HUDEP-2 (cell line): ENCODE measurements at regions not wholly inside any gene's neighbourhood (a gene's known extent, or its start where the extent isn't known, plus 50 kb on each side); places are given as distances from the start of the nearest gene placed in this dataset.
"Not testable (repeated sequence)": the region's sequence is repeated elsewhere in the genome, so short reads cannot be mapped to it uniquely, and the experiment has no call there.

ENCODE experiments used
- DNase-seq, 76 experiments: peaks; one replicate each; lab custom pipeline; 2025; ENCODE audit not compliant: unreplicated experiment in 76 of 76; lab: John Stamatoyannopoulos, UW

GRCh38 chr2:220562375-220563140, 935.1 kb downstream of the SLC4A3 start:
- DNase-seq = no peak

GRCh38 chr2:220568296-220568695, 940.9 kb downstream of the SLC4A3 start:
- no peak for DNase-seq

- DNase-seq = no peak
Observed at GRCh38 chr2:220569112-220569897, 941.9 kb downstream of the SLC4A3 start.

- no peak for DNase-seq
Observed at GRCh38 chr2:220572385-220572784, 945.0 kb downstream of the SLC4A3 start.

GRCh38 chr2:220574038-220574437, 946.6 kb downstream of the SLC4A3 start:
- no peak for DNase-seq

- no peak for DNase-seq
Observed at GRCh38 chr2:220575963-220576362, 948.5 kb downstream of the SLC4A3 start.

GRCh38 chr2:220579452-220579851, 952.0 kb downstream of the SLC4A3 start:
- DNase-seq = no peak

- DNase-seq = no peak
Observed at GRCh38 chr2:220580113-220580512, 952.7 kb downstream of the SLC4A3 start.

GRCh38 chr2:220583725-220584124, 956.3 kb downstream of the SLC4A3 start:
- no peak for DNase-seq

GRCh38 chr2:220585241-220585640, 957.8 kb downstream of the SLC4A3 start:
- no peak for DNase-seq

- DNase-seq = no peak
Observed at GRCh38 chr2:220586980-220587530, 959.6 kb downstream of the SLC4A3 start.

GRCh38 chr2:220588148-220588547, 960.7 kb downstream of the SLC4A3 start:
- DNase-seq = no peak

- no peak for DNase-seq
Observed at GRCh38 chr2:220590476-220590875, 963.0 kb downstream of the SLC4A3 start.

GRCh38 chr2:220593526-220593925, 966.1 kb downstream of the SLC4A3 start:
- DNase-seq = no peak

- DNase-seq = no peak
Observed at GRCh38 chr2:220601674-220602073, 970.4 kb downstream of the EPHA4 start.

GRCh38 chr2:220613004-220613403, 959.1 kb downstream of the EPHA4 start:
- DNase-seq = not testable (repeated sequence)

- no peak for DNase-seq
Observed at GRCh38 chr2:220614064-220614463, 958.0 kb downstream of the EPHA4 start.

- no peak for DNase-seq
Observed at GRCh38 chr2:220619525-220620220, 952.4 kb downstream of the EPHA4 start.

GRCh38 chr2:220626603-220627002, 945.5 kb downstream of the EPHA4 start:
- no peak for DNase-seq

- DNase-seq = no peak
Observed at GRCh38 chr2:220628252-220628651, 943.9 kb downstream of the EPHA4 start.

GRCh38 chr2:220641137-220641536, 931.0 kb downstream of the EPHA4 start:
- no peak for DNase-seq
